NCI-H1092 (cell line): ENCODE measurements at regions not wholly inside any gene's neighbourhood (a gene's known extent, or its start where the extent isn't known, plus 50 kb on each side); places are given as distances from the start of the nearest gene placed in this dataset.
"Not testable (repeated sequence)": the region's sequence is repeated elsewhere in the genome, so short reads cannot be mapped to it uniquely, and the experiment has no call there.

ENCODE experiments used
- DNase-seq: peaks from one replicate; lab custom pipeline; 2025; lab: John Stamatoyannopoulos, UW

- DNase-seq: no peak
Measured at GRCh38 chr7:114364151-114364550, 50.5 kb upstream of the FOXP2 start.

GRCh38 chr7:114363292-114363691 is 51.3 kb upstream of the FOXP2 start:
- no peak for DNase-seq

- DNase-seq: no peak
Measured at GRCh38 chr7:114358911-114359310, 55.7 kb upstream of the FOXP2 start.

GRCh38 chr7:114356133-114356532 is 58.5 kb upstream of the FOXP2 start:
- no peak for DNase-seq

- DNase-seq: no peak
Measured at GRCh38 chr7:114354306-114354705, 60.3 kb upstream of the FOXP2 start.

GRCh38 chr7:114345494-114345893 is 69.1 kb upstream of the FOXP2 start:
- no peak for DNase-seq

GRCh38 chr7:114343949-114344708 is 70.5 kb upstream of the FOXP2 start:
- DNase-seq: no peak

- DNase-seq: no peak
Measured at GRCh38 chr7:114342431-114343179, 72.0 kb upstream of the FOXP2 start.

- no peak for DNase-seq
Measured at GRCh38 chr7:114341648-114342047, 73.0 kb upstream of the FOXP2 start.

GRCh38 chr7:114334989-114335388 is 79.6 kb upstream of the FOXP2 start:
- no peak for DNase-seq

GRCh38 chr7:114329458-114329857 is 85.2 kb upstream of the FOXP2 start:
- DNase-seq: not testable (repeated sequence)

GRCh38 chr7:114317450-114318098 is 97.0 kb upstream of the FOXP2 start:
- no peak for DNase-seq

- DNase-seq: no peak
Measured at GRCh38 chr7:114312649-114313048, 102.0 kb upstream of the FOXP2 start.

- peak; percentile 18 for DNase-seq
Measured at GRCh38 chr7:114310345-114311110, 104.1 kb upstream of the FOXP2 start.

- no peak for DNase-seq
Measured at GRCh38 chr7:114309729-114310128, 104.9 kb upstream of the FOXP2 start.

GRCh38 chr7:114303301-114303700 is 111.3 kb upstream of the FOXP2 start:
- DNase-seq: no peak

GRCh38 chr7:114302858-114303257 is 111.8 kb upstream of the FOXP2 start:
- DNase-seq: no peak

GRCh38 chr7:114298011-114298410 is 116.6 kb upstream of the FOXP2 start:
- no peak for DNase-seq

- no peak for DNase-seq
Measured at GRCh38 chr7:114297121-114297520, 117.5 kb upstream of the FOXP2 start.

GRCh38 chr7:114295522-114295921 is 119.1 kb upstream of the FOXP2 start:
- no peak for DNase-seq

- no peak for DNase-seq
Measured at GRCh38 chr7:114294036-114294435, 120.6 kb upstream of the FOXP2 start.
